ENCODE measurements at regions not wholly inside any gene's neighbourhood (a gene's known extent, or its start where the extent isn't known, plus 50 kb on each side); places are given as distances from the start of the nearest gene placed in this dataset.

DNA sequence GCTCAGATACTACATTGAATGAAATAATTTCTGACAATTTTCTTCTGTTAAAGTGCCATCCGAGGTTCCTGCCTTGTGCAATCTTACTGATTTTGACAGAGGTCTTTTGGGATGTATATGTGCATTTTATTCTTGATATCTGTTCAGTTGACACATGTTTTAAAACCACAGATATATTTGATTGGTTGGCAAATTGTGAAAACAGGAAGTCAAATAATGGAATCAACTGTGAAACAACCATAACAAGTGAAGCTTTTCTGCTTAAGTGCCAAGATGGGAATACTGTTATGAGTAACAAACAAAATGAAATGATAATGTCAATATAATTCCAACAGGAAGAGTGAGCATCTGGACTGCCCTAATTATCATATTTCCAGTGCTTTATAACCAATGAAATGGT, 84.9 kb upstream of the TET2 start:
- H3K79me2 ChIP-seq (ENCODE audit: insufficient read depth, low read length) = no peaks in the 10 kb centered on the region
- H2AFZ ChIP-seq (ENCODE audit: low read length) = peak overlapping the region; percentile 77; the same call in 1 of the 2 replicates
- no peak overlapping the region; the same call in 1 of the 2 replicates for H3K9ac ChIP-seq (ENCODE audit: low read length)

DNA sequence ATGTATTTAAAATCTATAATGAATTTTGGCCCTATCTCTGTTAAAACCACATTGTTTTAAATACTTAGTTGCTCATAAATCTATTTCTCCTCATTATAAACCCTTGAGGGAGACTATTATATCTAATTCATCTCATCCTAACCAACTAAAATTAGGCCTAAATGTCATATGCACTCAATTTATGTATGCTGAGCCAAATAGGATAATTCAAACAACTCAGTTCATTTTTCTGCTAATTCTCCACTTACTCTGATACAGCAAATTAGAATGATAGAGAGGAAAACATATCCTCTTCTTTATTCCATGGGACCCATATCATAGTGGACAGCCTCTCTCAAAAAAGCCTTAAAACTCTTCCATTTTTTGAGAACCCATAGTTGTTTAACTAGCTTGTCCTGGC, 80.3 kb upstream of the TET2 start:
- H3K4me1 ChIP-seq (ENCODE audit: insufficient read depth, low read length, severe bottlenecking) = peaks cover 16% of the 10 kb centered on the region
- H3K27ac ChIP-seq (ENCODE audit: low read depth, low read length, poor library complexity, severe bottlenecking) = no peak overlapping the region
- no peaks in the 10 kb centered on the region for H3K9me2 ChIP-seq (ENCODE audit: low read depth, low read length)
- H3K4me3 ChIP-seq (ENCODE audit: low read depth, low read length, poor library complexity, severe bottlenecking) = no peak overlapping the region
- TF ChIP-seq, protein P1, sequence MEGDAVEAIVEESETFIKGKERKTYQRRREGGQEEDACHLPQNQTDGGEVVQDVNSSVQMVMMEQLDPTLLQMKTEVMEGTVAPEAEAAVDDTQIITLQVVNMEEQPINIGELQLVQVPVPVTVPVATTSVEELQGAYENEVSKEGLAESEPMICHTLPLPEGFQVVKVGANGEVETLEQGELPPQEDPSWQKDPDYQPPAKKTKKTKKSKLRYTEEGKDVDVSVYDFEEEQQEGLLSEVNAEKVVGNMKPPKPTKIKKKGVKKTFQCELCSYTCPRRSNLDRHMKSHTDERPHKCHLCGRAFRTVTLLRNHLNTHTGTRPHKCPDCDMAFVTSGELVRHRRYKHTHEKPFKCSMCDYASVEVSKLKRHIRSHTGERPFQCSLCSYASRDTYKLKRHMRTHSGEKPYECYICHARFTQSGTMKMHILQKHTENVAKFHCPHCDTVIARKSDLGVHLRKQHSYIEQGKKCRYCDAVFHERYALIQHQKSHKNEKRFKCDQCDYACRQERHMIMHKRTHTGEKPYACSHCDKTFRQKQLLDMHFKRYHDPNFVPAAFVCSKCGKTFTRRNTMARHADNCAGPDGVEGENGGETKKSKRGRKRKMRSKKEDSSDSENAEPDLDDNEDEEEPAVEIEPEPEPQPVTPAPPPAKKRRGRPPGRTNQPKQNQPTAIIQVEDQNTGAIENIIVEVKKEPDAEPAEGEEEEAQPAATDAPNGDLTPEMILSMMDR (IDR thresholded peaks at IDR 0.05; ENCODE audit: low read length) = no peak
- TF ChIP-seq EZH2 (IDR thresholded peaks at IDR 0.05; ENCODE audit: borderline replicate concordance, low read length) = no peak
- no peaks in the 10 kb centered on the region for H3K36me3 ChIP-seq (ENCODE audit: insufficient read depth, low read length)
- no peaks in the 10 kb centered on the region for H4K20me1 ChIP-seq (ENCODE audit: insufficient read depth, low read length)
- no peaks in the 10 kb centered on the region for H3K27me3 ChIP-seq (ENCODE audit: insufficient read depth, low read length)
- H3K79me2 ChIP-seq (ENCODE audit: insufficient read depth, low read length) = no peaks in the 10 kb centered on the region
- H3F3A ChIP-seq (ENCODE audit: insufficient read depth, low read length) = no peaks in the 10 kb centered on the region
- no peak overlapping the region for H3K9ac ChIP-seq (ENCODE audit: low read length)
- H2AFZ ChIP-seq (ENCODE audit: low read length) = no peak overlapping the region
- H3K4me2 ChIP-seq (ENCODE audit: low read length) = no peak overlapping the region
- H3K9me3 ChIP-seq (ENCODE audit: low read length) = no peaks in the 10 kb centered on the region

More for the DNA sequence above, 84.9 kb upstream of the TET2 start:
- H3K4me1 ChIP-seq (ENCODE audit: insufficient read depth, low read length, severe bottlenecking) = peaks cover 17% of the 10 kb centered on the region
- H3F3A ChIP-seq (ENCODE audit: insufficient read depth, low read length) = no peaks in the 10 kb centered on the region
- peak overlapping the region; percentile 40 for H3K4me2 ChIP-seq (ENCODE audit: low read length)
- H4K20me1 ChIP-seq (ENCODE audit: insufficient read depth, low read length) = no peaks in the 10 kb centered on the region
- peak overlapping the region; percentile 62 for H3K27ac ChIP-seq (ENCODE audit: low read depth, low read length, poor library complexity, severe bottlenecking)
- no peaks in the 10 kb centered on the region for H3K27me3 ChIP-seq (ENCODE audit: insufficient read depth, low read length)
- no peaks in the 10 kb centered on the region for H3K9me2 ChIP-seq (ENCODE audit: low read depth, low read length)
- no peaks in the 10 kb centered on the region for H3K36me3 ChIP-seq (ENCODE audit: insufficient read depth, low read length)
- TF ChIP-seq, protein P1 (IDR thresholded peaks at IDR 0.05; ENCODE audit: low read length) = no peak
- no peak for TF ChIP-seq EZH2 (IDR thresholded peaks at IDR 0.05; ENCODE audit: borderline replicate concordance, low read length)
- H3K4me3 ChIP-seq (ENCODE audit: low read depth, low read length, poor library complexity, severe bottlenecking) = peak overlapping the region; percentile 5
- H3K9me3 ChIP-seq (ENCODE audit: low read length) = no peaks in the 10 kb centered on the region

- H3K9ac ChIP-seq (ENCODE audit: low read length) = no peak overlapping the region
- H3K79me2 ChIP-seq (ENCODE audit: insufficient read depth, low read length) = no peaks in the 10 kb centered on the region
- H3K9me2 ChIP-seq (ENCODE audit: low read depth, low read length) = no peaks in the 10 kb centered on the region
- H4K20me1 ChIP-seq (ENCODE audit: insufficient read depth, low read length) = no peaks in the 10 kb centered on the region
- no peaks in the 10 kb centered on the region for H3K36me3 ChIP-seq (ENCODE audit: insufficient read depth, low read length)
- no peak overlapping the region for H3K4me3 ChIP-seq (ENCODE audit: low read depth, low read length, poor library complexity, severe bottlenecking)
- H3K27ac ChIP-seq (ENCODE audit: low read depth, low read length, poor library complexity, severe bottlenecking) = no peak overlapping the region
- no peak overlapping the region for H3K4me2 ChIP-seq (ENCODE audit: low read length)
- H3K9me3 ChIP-seq (ENCODE audit: low read length) = no peaks in the 10 kb centered on the region
- TF ChIP-seq EZH2 (IDR thresholded peaks at IDR 0.05; ENCODE audit: borderline replicate concordance, low read length) = no peak
- TF ChIP-seq, protein P1 (IDR thresholded peaks at IDR 0.05; ENCODE audit: low read length) = no peak
- no peaks in the 10 kb centered on the region for H3K27me3 ChIP-seq (ENCODE audit: insufficient read depth, low read length)
- peaks cover 9% of the 10 kb centered on the region for H3K4me1 ChIP-seq (ENCODE audit: insufficient read depth, low read length, severe bottlenecking)
- H2AFZ ChIP-seq (ENCODE audit: low read length) = no peak overlapping the region
- no peaks in the 10 kb centered on the region for H3F3A ChIP-seq (ENCODE audit: insufficient read depth, low read length)
These were observed 79.2 kb upstream of the TET2 start for GRCh38 chr4:105067431-105067830.
